ENCODE measurements at regions not wholly inside any gene's neighbourhood (a gene's known extent, or its start where the extent isn't known, plus 50 kb on each side); places are given as distances from the start of the nearest gene placed in this dataset.
A peak's percentile ranks its signal among the peaks of the same experiment; 100 is the strongest.

DNA sequence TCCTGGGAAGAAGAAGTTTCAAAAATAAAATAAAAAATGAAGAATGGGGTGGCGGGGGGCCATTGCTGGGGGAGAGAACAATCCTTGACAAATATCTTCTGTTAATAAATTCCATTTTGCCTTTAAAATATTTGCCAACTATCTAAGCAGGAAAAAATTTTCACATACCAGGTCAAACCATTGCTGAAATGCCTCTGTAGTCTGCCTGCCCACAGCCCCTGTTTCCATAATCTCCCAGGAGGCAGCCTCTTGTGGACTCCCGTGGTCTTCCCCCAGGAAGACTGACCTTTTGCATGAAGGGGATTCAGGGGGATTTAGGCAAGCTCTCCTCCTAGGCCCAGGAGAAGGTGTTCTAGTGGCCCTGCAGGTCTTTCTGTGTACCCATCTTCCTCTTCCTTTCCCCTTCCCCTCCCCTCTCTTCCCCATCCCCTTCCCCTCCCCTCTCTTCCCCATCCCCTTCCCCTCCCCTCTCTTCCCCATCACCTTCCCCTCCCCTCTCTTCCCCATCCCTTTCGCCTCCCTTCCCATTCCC is 61.0 kb downstream of the RPL37A start:
- Histone ChIP-seq H3K9me3 (ENCODE audit: control insufficient read depth in 4 of 4, insufficient read depth in 3 of 4, low read length in 3 of 4) (no peaks in the 10 kb centered on the region), H3K27me3 (ENCODE audit: control insufficient read depth in 3 of 3, insufficient read depth in 3 of 3, low read length in 2 of 3) (no peaks in the 10 kb centered on the region), H3K4me3 (no peak overlapping the region), H3K4me1 (ENCODE audit: control insufficient read depth in 5 of 5, insufficient read depth in 5 of 5, low read length in 5 of 5) (peaks cover 0 to 10% (median 0%) of the 10 kb centered on the region in 5 donors), H3K36me3 (ENCODE audit: control insufficient read depth in 4 of 4, insufficient read depth in 4 of 4, low read length in 4 of 4) (no peaks in the 10 kb centered on the region), H3K9ac (ENCODE audit: insufficient read depth in 1 of 2, low read length in 2 of 2) (no peak overlapping the region), H3K27ac (ENCODE audit: low read depth in 1 of 2, low read length in 1 of 2) (no peak overlapping the region)
- ATAC-seq (ENCODE audit: insufficient read depth, low FRiP score), result no peak
- TF ChIP-seq CTCF (IDR thresholded peaks at IDR 0.05; ENCODE audit: control extremely low read depth, extremely low read depth), result no peak
- no peak for DNase-seq
- 70 to 92% methylated on average over 3 of the region's 3 CpGs for WGBS, 2 donors

GRCh38 chr2:216560838-216561270 is 62.2 kb downstream of the RPL37A start:
- peak; percentile 43 to 75 (median 61) for DNase-seq
- WGBS, 2 donors, result 59 to 75% methylated on average over 3 of the region's 3 CpGs

GRCh38 chr2:216562696-216563435 is 64.2 kb downstream of the RPL37A start:
- Histone ChIP-seq H3K27me3 (ENCODE audit: control insufficient read depth in 3 of 3, insufficient read depth in 3 of 3, low read length in 2 of 3) (no peaks in the 10 kb centered on the region), H3K4me3 (no peak overlapping the region), H3K9me3 (ENCODE audit: control insufficient read depth in 4 of 4, insufficient read depth in 3 of 4, low read length in 3 of 4) (no peaks in the 10 kb centered on the region), H3K27ac (ENCODE audit: low read depth in 1 of 2, low read length in 1 of 2) (no peak overlapping the region), H3K36me3 (ENCODE audit: control insufficient read depth in 4 of 4, insufficient read depth in 4 of 4, low read length in 4 of 4) (no peaks in the 10 kb centered on the region), H3K4me1 (ENCODE audit: control insufficient read depth in 5 of 5, insufficient read depth in 5 of 5, low read length in 5 of 5) (peaks cover 0 to 2% (median 0%) of the 10 kb centered on the region in 5 donors), H3K9ac (ENCODE audit: insufficient read depth in 1 of 2, low read length in 2 of 2) (no peak overlapping the region)
- ATAC-seq (ENCODE audit: insufficient read depth, low FRiP score) (no peak), DNase-seq (peak in 1 of 3 donors; percentile 44)
- no peak for TF ChIP-seq CTCF (IDR thresholded peaks at IDR 0.05; ENCODE audit: control extremely low read depth, extremely low read depth)
- 80% methylated on average over 13 of the region's 13 CpGs for WGBS, 2 donors

More at GRCh38 chr2:216560838-216561270, 62.2 kb downstream of the RPL37A start:
- H3K27ac ChIP-seq (ENCODE audit: low read depth in 1 of 2, low read length in 1 of 2), result no peak overlapping the region
- H3K4me3 ChIP-seq, result no peak overlapping the region
- peaks cover 0 to 2% (median 0%) of the 10 kb centered on the region in 5 donors for H3K4me1 ChIP-seq (ENCODE audit: control insufficient read depth in 5 of 5, insufficient read depth in 5 of 5, low read length in 5 of 5)
- no peaks in the 10 kb centered on the region for H3K27me3 ChIP-seq (ENCODE audit: control insufficient read depth in 3 of 3, insufficient read depth in 3 of 3, low read length in 2 of 3)
- TF ChIP-seq CTCF (IDR thresholded peaks at IDR 0.05; ENCODE audit: control extremely low read depth, extremely low read depth), result no peak
- no peaks in the 10 kb centered on the region for H3K36me3 ChIP-seq (ENCODE audit: control insufficient read depth in 4 of 4, insufficient read depth in 4 of 4, low read length in 4 of 4)
- no peak overlapping the region for H3K9ac ChIP-seq (ENCODE audit: insufficient read depth in 1 of 2, low read length in 2 of 2)
- no peaks in the 10 kb centered on the region for H3K9me3 ChIP-seq (ENCODE audit: control insufficient read depth in 4 of 4, insufficient read depth in 3 of 4, low read length in 3 of 4)
- ATAC-seq (ENCODE audit: insufficient read depth, low FRiP score), result no peak

All from lung (tissue), 11 donors.